ENCODE measurements at regions not wholly inside any gene's neighbourhood (a gene's known extent, or its start where the extent isn't known, plus 50 kb on each side); places are given as distances from the start of the nearest gene placed in this dataset.

DNA sequence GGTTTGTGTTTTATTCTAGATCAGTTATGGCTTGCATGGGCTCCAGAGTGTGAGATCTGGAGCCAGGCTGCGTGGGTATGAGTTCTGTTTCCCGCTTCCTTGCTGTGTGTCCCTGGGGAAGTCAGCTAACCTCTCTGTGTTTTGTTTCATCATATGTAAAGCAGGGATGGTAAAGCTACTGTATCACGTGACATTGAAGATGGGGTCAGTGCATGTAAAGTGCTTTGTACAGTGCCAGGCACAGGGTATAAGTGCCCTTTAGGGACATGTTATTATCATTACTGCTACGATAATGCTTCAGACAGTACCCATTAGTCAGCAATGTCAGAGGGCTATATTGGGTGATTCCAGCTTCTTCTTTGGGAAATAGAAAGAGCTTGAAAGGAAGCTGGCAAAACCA lies 186.2 kb downstream of the FOXL1 start:
- TF ChIP-seq EZH2 (IDR thresholded peaks at IDR 0.05; ENCODE audit: insufficient read depth, poor library complexity, severe bottlenecking): no peak
- no peak for TF ChIP-seq EZH2phosphoT487 (IDR thresholded peaks at IDR 0.05; ENCODE audit: insufficient read depth, low read depth)

All from GM23248 (cell line).